ENCODE measurements at regions not wholly inside any gene's neighbourhood (a gene's known extent, or its start where the extent isn't known, plus 50 kb on each side); places are given as distances from the start of the nearest gene placed in this dataset.

GRCh38 chr4:181748581-181748980 is 494.6 kb upstream of the TENM3 start:
- H3K27me3 ChIP-seq (replicated peaks in 1 of 2; ENCODE audit: control insufficient read depth in 2 of 2, insufficient read depth in 2 of 2, low read length in 1 of 2): no peaks in the 10 kb centered on the region
- WGBS (ENCODE audit: insufficient coverage, insufficient replicate concordance, low lambda C conversion rate, missing lambda C conversion rate): 0% methylated on average over 4 of the region's 4 CpGs
- ChIA-PET CTCF (no interaction called here), POLR2A (no interaction called here), RAD21 (ENCODE audit: unreplicated experiment) (no interaction called here), SMC1A (ENCODE audit: uncharacterized antibody, unreplicated experiment) (no interaction called here)
- FAIRE-seq: no peak
- H3K4me1 ChIP-seq (ENCODE audit: control insufficient read depth, insufficient read depth, low read length): no peaks in the 10 kb centered on the region
- no peak overlapping the region for H2AFZ ChIP-seq (ENCODE audit: control insufficient read depth, low read depth, low read length)
- in situ Hi-C loops (cut with MboI): no loop called here
- H3K4me3 ChIP-seq: no peak overlapping the region
- H4K20me1 ChIP-seq (ENCODE audit: control insufficient read depth, insufficient read depth): no peaks in the 10 kb centered on the region
- no peaks in the 10 kb centered on the region for H3K36me3 ChIP-seq (ENCODE audit: control insufficient read depth in 2 of 2, insufficient read depth in 2 of 2, low read length in 1 of 2)
- H3K9me3 ChIP-seq (replicated peaks; ENCODE audit: control insufficient read depth, insufficient read depth, low read length): no peaks in the 10 kb centered on the region
- no peak for DNase-seq (ENCODE audit: low read depth, low spot score)
- H3K9ac ChIP-seq (ENCODE audit: control insufficient read depth, insufficient read depth, low read length): no peak overlapping the region
- ATAC-seq: no peak
- TF ChIP-seq REST (IDR thresholded peaks at IDR 0.05; ENCODE audit: low read depth, low read length): no peak
- no peak for TF ChIP-seq PML (IDR thresholded peaks at IDR 0.05; ENCODE audit: low read length)
- no peak for TF ChIP-seq PBX3 (IDR thresholded peaks at IDR 0.05; ENCODE audit: insufficient replicate concordance, low read depth, low read length)
- TF ChIP-seq SREBF1 (IDR thresholded peaks at IDR 0.05; ENCODE audit: low read length): no peak
- no peak for TF ChIP-seq TCF7 (IDR thresholded peaks at IDR 0.05; ENCODE audit: borderline replicate concordance)
- no peak for TF ChIP-seq SUZ12 (IDR thresholded peaks at IDR 0.05; ENCODE audit: unreplicated experiment)
- TF ChIP-seq NR2F1 (conservative IDR thresholded peaks at IDR 0.05): no peak
- no peak for TF ChIP-seq PKNOX1 (IDR thresholded peaks at IDR 0.05)
- no peak overlapping the region for H3K27ac ChIP-seq (ENCODE audit: control insufficient read depth, insufficient read depth)
- intact Hi-C loops (cut with micrococcal nuclease; ENCODE audit: unreplicated experiment): no loop called here
- no peak overlapping the region for H3K4me2 ChIP-seq (ENCODE audit: control insufficient read depth, insufficient read depth)
- no peaks in the 10 kb centered on the region for H3K79me2 ChIP-seq (ENCODE audit: control insufficient read depth, insufficient read depth, low read length)
- no TSS peak for BruUV-seq (replicated peaks)

Data from GM12878 (cell line).